ENCODE measurements at regions not wholly inside any gene's neighbourhood (a gene's known extent, or its start where the extent isn't known, plus 50 kb on each side); places are given as distances from the start of the nearest gene placed in this dataset.

GRCh38 chr3:162810776-162811175 lies 1314.2 kb downstream of the OTOL1 start:
- no peak for TF ChIP-seq EP300 (IDR thresholded peaks at IDR 0.05; ENCODE audit: borderline replicate concordance in 1 of 2, low read depth in 1 of 2, low read length in 1 of 2)
- TF ChIP-seq YY1 (IDR thresholded peaks at IDR 0.05; ENCODE audit: low read depth), result no peak
